ENCODE measurements at regions not wholly inside any gene's neighbourhood (a gene's known extent, or its start where the extent isn't known, plus 50 kb on each side); places are given as distances from the start of the nearest gene placed in this dataset.

- no peak for DNase-seq (ENCODE audit: low read depth in 2 of 3, low spot score in 2 of 3)
Measured at GRCh38 chr6:134719286-134719685, 230.6 kb downstream of the ALDH8A1 start.

DNA sequence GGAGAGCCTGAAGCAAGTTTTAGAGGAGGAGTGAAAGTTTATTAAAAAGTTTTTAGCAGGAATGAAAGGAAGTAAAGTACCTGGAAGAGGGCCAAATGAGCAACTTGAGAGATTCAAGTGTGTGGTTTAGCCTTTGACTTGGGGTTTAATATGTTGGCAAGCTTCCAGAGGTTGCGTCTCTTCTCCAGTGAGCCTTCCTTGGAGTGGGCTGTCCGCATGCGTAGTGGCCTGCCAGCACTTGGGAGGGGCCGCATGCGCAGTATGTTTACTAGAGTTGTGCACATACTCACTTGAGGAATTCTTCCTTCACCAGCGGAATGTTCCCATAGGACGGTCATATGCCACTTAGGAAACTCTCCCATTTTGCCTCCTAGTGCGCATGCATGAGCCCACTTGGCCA lies 235.2 kb downstream of the ALDH8A1 start:
- no peak for DNase-seq (ENCODE audit: low read depth in 2 of 3, low spot score in 2 of 3)

DNA sequence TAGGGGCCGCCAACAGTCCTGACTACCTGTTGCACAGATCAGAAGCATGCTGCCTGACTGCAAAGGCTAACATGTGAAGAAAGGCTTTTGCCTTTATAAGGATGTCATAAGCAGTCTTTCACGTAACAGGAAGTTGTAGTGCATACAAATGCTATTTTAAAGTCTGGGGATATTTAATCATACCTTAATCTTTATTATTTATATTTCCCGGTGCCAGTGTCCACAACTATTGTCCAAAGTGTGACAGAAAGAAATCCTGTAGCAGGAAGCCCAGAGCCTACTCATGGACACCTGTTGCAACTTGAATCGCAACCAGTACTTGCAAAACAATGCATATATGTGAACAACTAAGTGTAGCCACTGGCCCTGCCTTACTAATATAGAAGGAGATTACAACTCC lies 235.8 kb downstream of the ALDH8A1 start:
- no peak for DNase-seq (ENCODE audit: low read depth in 2 of 3, low spot score in 2 of 3)

- DNase-seq (ENCODE audit: low read depth in 2 of 3, low spot score in 2 of 3): no peak
Measured at GRCh38 chr6:134712311-134712710, 237.6 kb downstream of the ALDH8A1 start.

DNA sequence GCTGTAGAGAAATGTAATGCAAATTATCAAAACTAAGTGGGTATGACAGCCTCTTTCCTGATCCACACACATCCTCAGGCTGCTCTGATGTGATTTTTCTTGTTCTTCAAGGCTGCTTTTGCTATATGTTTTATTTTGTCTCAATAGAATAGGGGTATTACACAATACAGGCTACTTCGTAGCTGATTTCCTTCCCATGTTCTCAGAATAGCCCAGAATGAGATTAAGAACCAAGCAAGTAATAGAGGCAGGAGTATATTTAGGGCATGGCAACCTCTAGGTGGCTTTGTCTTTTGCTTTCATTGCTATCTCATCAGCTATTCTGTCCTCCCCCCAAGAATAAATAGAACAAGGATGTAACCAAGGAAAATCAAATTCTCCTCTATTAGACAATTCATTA lies 241.8 kb downstream of the ALDH8A1 start:
- DNase-seq (ENCODE audit: low read depth in 2 of 3, low spot score in 2 of 3): no peak

DNA sequence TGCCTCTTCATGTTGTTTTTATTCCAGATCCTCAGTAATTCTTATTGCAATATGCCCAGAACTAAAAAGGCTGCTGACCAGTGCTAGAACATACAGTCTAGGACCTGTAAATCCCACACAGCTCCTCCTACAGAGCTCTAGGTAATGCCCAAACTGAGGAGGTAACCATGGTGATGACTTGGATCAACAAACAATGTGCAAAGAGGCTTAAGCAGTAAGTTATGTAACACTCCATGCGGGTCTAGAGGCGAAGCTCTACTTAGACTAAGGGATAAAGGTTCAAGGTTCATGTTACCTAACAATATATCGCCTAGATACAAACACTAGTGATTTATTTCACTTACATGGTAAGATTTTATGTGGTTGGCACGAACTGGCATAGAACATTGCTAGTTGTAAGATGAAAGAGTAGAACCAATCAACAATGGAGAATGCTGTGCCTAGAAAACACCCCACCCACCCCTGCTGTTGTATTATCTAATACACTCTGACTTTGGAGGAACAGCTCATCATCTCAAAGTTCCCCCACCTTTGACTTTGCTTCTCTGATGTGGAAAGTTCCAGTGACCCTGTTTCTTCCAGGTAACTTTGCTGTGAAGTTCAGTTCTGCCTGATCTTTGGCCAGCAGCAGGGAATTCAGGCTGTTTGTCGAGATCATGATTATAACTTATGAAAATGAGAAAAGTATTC lies 242.4 kb downstream of the ALDH8A1 start:
- no peak for DNase-seq (ENCODE audit: low read depth in 2 of 3, low spot score in 2 of 3)

- no peak for DNase-seq (ENCODE audit: low read depth in 2 of 3, low spot score in 2 of 3)
Measured at GRCh38 chr6:134706806-134707205, 243.1 kb downstream of the ALDH8A1 start.

DNA sequence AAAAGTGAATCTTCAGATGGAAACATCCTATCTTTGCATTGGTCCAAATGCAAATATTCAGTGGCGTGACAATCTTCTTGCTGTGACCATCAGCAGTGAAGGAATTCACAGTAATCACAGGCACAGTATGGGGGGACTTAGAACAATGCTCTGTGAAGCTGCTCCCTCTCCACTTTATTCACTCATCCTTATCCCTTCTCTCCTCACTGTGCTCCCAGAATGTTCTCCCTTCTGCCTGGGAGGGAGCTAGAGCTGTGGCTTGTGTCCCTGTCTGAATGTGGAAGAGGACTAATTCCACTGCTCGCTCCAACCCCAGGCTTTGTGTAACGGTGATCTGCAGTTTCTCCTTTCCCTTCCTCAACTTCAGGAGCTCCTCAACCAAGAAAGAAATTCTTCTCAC lies 243.7 kb downstream of the ALDH8A1 start:
- no peak for DNase-seq (ENCODE audit: low read depth in 2 of 3, low spot score in 2 of 3)

GRCh38 chr6:134703206-134703605 lies 246.7 kb downstream of the ALDH8A1 start:
- DNase-seq (ENCODE audit: low read depth in 2 of 3, low spot score in 2 of 3): no peak

DNA sequence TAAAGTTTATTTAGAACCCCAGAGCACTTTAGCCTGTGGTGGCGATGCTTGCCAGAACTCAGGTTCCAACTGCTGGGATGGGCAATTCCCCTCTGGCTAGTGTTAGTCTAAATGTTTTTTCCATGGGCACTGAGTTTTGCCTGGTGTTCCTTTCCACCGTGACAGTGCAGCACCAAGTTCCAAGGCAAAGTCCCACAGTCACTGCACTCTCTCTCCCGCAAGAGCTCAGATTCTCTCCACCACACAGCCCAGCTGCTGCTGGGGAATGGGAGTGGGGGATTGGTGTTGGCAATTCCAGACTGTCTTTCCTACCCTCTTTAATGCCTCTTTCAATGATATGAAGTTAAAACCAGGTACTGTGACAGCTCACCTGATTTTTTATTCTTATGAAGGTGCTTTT lies 247.6 kb downstream of the ALDH8A1 start:
- DNase-seq (ENCODE audit: low read depth in 2 of 3, low spot score in 2 of 3): no peak

DNA sequence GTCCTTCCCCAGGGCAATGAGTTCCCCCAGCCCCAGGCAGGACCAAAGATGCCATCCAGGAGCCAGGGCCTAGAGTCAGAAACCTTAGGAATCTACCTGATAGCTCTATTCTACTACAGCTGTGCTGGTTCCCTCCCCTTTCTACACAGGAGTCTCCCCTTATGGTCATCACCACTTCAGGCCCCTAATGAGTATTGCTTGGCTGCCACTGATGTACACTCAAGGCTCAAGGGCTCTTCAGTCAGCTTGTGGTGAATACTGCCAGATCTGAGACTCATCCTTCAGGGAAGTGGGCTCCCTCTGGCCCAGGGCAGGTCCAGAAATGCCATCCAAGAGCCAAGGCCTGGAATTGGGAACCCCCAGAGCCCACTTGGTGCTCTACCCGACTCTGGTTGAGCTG lies 248.6 kb downstream of the ALDH8A1 start:
- no peak for DNase-seq (ENCODE audit: low read depth in 2 of 3, low spot score in 2 of 3)

DNA sequence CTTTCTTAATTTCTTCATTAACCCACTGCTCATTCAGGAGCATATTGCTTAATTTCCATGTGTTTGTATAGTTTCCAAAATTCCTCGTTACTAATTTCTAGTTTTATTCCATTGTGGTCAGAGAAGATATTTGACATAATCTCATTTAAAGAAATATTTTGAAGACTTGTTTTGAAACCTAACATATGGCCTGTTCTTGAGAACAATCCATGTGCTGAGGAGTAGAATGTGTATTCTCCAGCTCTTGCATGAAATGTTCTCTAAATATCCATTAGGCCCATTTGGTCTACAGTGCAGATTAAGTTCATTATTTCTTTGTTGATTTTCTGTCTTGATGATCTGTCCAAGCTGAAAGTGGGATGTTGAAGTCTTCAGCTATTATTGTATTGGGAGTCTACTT lies 251.7 kb downstream of the ALDH8A1 start:
- DNase-seq (ENCODE audit: low read depth in 2 of 3, low spot score in 2 of 3): no peak

GRCh38 chr6:134692008-134692407 lies 257.9 kb downstream of the ALDH8A1 start:
- no peak for DNase-seq (ENCODE audit: low read depth in 2 of 3, low spot score in 2 of 3)

- no peak for DNase-seq (ENCODE audit: low read depth in 2 of 3, low spot score in 2 of 3)
Measured at GRCh38 chr6:134691180-134691579, 258.7 kb downstream of the ALDH8A1 start.

DNA sequence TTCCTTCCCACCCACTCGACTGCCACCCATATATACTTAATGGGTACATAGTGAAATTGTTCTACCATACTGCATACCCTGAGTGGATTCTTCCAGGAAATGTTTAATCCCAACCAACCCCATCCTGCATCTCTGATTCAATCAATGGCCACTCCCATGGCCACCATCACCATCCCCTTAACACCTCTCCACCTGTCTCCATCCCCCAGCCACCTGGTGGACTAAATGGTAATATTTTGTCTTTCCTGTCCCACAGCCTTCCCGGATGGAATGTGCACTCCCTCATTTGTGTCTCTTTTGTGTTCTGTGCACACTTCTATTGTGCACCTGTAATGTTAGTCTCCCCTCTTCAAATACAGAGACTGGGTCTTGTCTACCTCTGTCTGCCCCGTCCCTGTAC lies 259.9 kb downstream of the ALDH8A1 start:
- DNase-seq (ENCODE audit: low read depth in 2 of 3, low spot score in 2 of 3): no peak

DNA sequence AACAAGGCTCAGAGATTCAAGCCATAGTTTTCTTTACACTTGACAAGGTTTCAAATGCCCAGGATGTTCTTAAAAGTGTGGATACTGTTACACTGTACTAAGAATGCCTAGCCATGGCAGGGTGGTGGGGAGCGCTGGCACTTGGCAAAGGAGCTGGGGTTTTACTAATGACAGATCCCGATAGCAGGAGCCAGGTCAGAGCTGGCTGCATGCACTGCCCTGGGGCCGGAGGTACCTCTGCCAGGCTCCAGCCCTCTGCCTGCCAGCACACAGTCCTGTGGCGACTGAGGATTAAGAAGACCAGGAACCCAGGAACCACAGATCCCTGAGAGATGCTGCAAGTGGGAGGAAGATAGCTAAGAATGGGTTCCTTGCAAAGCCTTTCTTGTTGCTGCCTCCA lies 260.3 kb downstream of the ALDH8A1 start:
- DNase-seq (ENCODE audit: low read depth in 2 of 3, low spot score in 2 of 3): no peak

- DNase-seq (ENCODE audit: low read depth in 2 of 3, low spot score in 2 of 3): no peak
Measured at GRCh38 chr6:134689177-134689576, 260.7 kb downstream of the ALDH8A1 start.

GRCh38 chr6:134686071-134686470 lies 263.8 kb downstream of the ALDH8A1 start:
- no peak for DNase-seq (ENCODE audit: low read depth in 2 of 3, low spot score in 2 of 3)

DNA sequence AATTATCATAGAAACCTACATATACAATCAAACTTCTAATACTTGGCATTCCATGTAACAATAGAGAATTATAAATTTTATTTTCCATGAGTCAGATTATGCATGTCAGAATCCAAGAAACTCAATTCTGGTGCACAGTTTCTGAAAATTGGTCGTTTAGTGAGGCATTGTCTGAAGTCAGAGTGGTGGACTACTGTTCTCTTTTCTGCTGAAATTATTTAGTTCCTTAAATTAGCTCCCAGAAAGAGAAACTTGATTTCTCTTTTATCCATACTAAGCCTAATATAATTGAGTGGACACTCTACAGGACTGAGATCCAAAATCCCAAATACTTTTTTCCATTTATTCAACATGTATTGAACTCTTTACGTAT lies 265.5 kb downstream of the ALDH8A1 start:
- DNase-seq (ENCODE audit: low read depth in 2 of 3, low spot score in 2 of 3): no peak

DNA sequence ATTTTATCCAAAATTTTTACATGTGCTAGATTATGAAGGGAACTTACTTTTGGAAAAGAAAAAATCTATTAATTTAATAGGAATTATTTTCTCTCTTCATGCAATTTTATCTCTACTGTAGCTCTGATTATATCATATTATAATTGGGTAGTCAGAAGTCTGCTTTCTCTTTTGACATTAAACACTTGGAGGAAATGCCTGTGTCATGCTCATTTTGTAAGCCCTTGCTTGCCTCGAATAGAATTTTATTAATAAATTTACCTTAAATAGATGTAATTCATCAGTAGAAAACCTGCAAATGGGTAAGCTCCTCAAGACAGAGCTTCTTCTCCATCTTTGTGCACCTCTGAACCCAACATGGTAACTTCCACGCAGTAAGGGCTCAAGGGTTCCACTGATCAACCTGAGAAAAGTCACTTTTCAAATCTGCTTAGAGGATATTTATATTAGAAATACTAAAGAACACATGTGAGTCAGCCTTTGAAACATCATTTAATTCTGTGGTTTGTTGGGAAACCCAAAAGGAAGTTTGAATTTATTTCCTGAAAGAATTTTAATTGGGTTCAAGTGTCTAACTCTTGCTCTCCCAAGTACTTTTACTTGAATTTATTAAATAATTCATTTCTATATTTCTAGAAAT lies 266.0 kb downstream of the ALDH8A1 start:
- no peak for DNase-seq (ENCODE audit: low read depth in 2 of 3, low spot score in 2 of 3)

GRCh38 chr6:134680433-134680832 lies 269.5 kb downstream of the ALDH8A1 start:
- DNase-seq (ENCODE audit: low read depth in 2 of 3, low spot score in 2 of 3): no peak

GRCh38 chr6:134680021-134680420 lies 269.9 kb downstream of the ALDH8A1 start:
- DNase-seq (ENCODE audit: low read depth in 2 of 3, low spot score in 2 of 3): no peak

DNA sequence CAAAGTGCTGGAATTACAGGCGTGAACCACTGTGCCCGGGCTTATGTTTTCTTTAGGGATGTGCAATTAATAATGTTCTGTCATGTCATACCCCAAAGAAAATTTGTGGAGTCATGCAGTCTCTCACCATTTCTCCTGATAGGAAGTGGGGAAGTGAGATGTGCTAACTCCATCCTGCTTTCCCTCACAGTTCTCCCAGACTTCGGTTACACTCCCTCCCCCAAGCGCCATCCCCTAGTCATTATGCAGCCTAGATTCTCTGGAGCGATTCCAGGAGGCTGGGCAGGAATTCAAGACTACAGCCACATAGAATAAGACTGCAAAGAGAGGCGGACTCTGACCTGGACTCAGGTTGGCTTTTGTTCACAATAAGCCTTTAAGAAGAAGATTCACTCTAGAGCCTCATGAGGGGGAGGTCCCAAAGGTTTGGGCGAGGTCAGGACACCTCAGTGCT lies 271.4 kb downstream of the ALDH8A1 start:
- DNase-seq (ENCODE audit: low read depth in 2 of 3, low spot score in 2 of 3): no peak

Measured in activated CD8-positive, alpha-beta memory T cell treated with anti-CD3 and anti-CD28 coated beads for 48 hours (primary cell).